Spleen (tissue), 11 donors: ENCODE measurements at regions not wholly inside any gene's neighbourhood (a gene's known extent, or its start where the extent isn't known, plus 50 kb on each side); places are given as distances from the start of the nearest gene placed in this dataset.

Source experiments
- DNase-seq: peaks from one replicate; pipeline ENCODE4 v3.0.0-alpha.2; 2020
- H3K27ac ChIP-seq, 8 donors: fragments of 200-600 bp; sonication (generic) in 7 of 8; 1 replicate in 4 of 8; 2 replicates in 4 of 8; pipeline versions ENCODE4 v1.5.0 to v1.8.0; 2016 to 2021; ENCODE audit warnings: inconsistent platforms in 4 of 8, mild to moderate bottlenecking in 4 of 8, moderate library complexity in 1 of 8
- H3K27me3 ChIP-seq, 7 donors: fragments of 200-600 bp; sonication (generic) in 6 of 7; replicated peaks in 1 of 7; 1 replicate in 4 of 7; 2 replicates in 3 of 7; pipeline versions ENCODE4 v1.5.0 to v1.8.0; 2016 to 2021; ENCODE audit warnings: inconsistent platforms in 3 of 7, mild to moderate bottlenecking in 1 of 7
- H3K36me3 ChIP-seq, 6 donors: fragments of 200-600 bp; sonication (generic) in 5 of 6; 1 replicate in 4 of 6; 2 replicates in 2 of 6; pipeline versions ENCODE4 v1.5.0 to v1.8.0; 2016 to 2021; ENCODE audit warnings: inconsistent platforms in 2 of 6
- H3K4me1 ChIP-seq, 6 donors: fragments of 200-600 bp; sonication (generic) in 5 of 6; 1 replicate in 3 of 6; 2 replicates in 3 of 6; pipeline versions ENCODE4 v1.5.0 to v1.8.0; 2016 to 2021; ENCODE audit warnings: inconsistent platforms in 3 of 6
- H3K4me3 ChIP-seq, 8 donors: fragments of 200-600 bp; sonication (generic) in 7 of 8; 1 replicate in 4 of 8; 2 replicates in 4 of 8; pipeline versions ENCODE4 v1.5.0 to v1.8.0; 2016 to 2021; ENCODE audit warnings: inconsistent platforms in 4 of 8, mild to moderate bottlenecking in 4 of 8, moderate library complexity in 2 of 8
- H3K9me3 ChIP-seq, 8 donors: fragments of 200-600 bp; sonication (generic) in 7 of 8; 1 replicate in 4 of 8; 2 replicates in 4 of 8; pipeline versions ENCODE4 v1.5.0 to v1.8.0; 2016 to 2021; ENCODE audit warnings: inconsistent platforms in 4 of 8
- POLR2A ChIP-seq, 3 donors: fragments of 450-650 bp; IDR thresholded peaks; one replicate each; pipeline ENCODE4 v1.5.1; 2017; ENCODE audit warnings: antibody characterized with exemption in 3 of 3, mild to moderate bottlenecking in 1 of 3
- POLR2AphosphoS5 ChIP-seq, 3 donors: sonication (generic); formaldehyde crosslinking; IDR thresholded peaks; one replicate each; pipeline ENCODE4 v1.5.1; 2017; ENCODE audit warnings: antibody characterized with exemption in 3 of 3
- WGBS, 5 donors: extraction: QIAGEN DNeasy Blood & Tissue Kit in 3 of 5; methylation state at CpG; one replicate each; pipeline versions ENCODE4 v1.1.5 to v1.1.7; 2013 to 2018; 5-methylcytosine and 5-hydroxymethylcytosine counted together
- intact Hi-C: fragments of 100-400 bp; cut with DNase I; formaldehyde crosslinking; loops from one replicate; pipeline ENCODE4 v1.15.0; 2023; ENCODE audit warnings: low total_unique reads
- TF ChIP-seq, protein P1 (sequence below), 11 experiments: fragments of 200-600 bp in 7 of 11; fragments of 450-650 bp in 4 of 11; sonication (generic) in 4 of 11; IDR thresholded peaks in 8 of 11; conservative IDR thresholded peaks in 3 of 11; 1 replicate in 7 of 11; 2 replicates in 4 of 11; pipeline versions ENCODE4 v1.4.0 to v1.8.0; 2016 to 2021; ENCODE audit warnings: antibody characterized with exemption in 11 of 11, inconsistent platforms in 4 of 11, mild to moderate bottlenecking in 1 of 11
- donor health status: healthy with polysubstance abuse.
- donor health status: DM: no; HTN: no; CAD: no; lungs with moderate emphysema.
- donor health status: DM: no; HTN: no; CAD: no.
- donor health status: Bipolar disorder and iron deficiency.
- donor health status: healthy.
- donor health status: DM: no; HTN: no; CAD: no.
- donor health status: DM: yes; HTN: yes; CAD: no.

- intact Hi-C loops, result no loop called here
- 75 to 86% (median 78%) methylated on average over 4 of the region's 4 CpGs for WGBS, 5 donors
Measured at GRCh38 chr4:164481306-164482091, 272.4 kb upstream of the SMIM31 start.

DNA sequence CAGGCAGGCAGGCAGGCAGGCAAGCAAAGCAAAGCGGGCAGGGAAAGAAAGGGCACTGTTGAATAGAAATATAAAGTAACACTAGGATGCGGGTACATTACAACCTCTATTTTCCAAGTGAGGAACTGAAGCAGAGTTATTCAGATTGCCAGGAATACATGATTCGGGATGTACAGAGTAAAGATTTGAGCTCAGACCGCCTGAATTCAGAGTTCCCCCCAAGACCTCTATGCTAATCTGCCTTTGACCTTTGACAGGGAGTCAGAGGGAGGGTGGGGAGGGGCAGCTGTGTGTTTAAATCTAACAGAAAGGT is 271.9 kb upstream of the SMIM31 start:
- TF ChIP-seq POLR2AphosphoS5 (IDR thresholded peaks at IDR 0.05) (no peak), POLR2A (IDR thresholded peaks at IDR 0.05) (no peak)
- TF ChIP-seq, protein P1, sequence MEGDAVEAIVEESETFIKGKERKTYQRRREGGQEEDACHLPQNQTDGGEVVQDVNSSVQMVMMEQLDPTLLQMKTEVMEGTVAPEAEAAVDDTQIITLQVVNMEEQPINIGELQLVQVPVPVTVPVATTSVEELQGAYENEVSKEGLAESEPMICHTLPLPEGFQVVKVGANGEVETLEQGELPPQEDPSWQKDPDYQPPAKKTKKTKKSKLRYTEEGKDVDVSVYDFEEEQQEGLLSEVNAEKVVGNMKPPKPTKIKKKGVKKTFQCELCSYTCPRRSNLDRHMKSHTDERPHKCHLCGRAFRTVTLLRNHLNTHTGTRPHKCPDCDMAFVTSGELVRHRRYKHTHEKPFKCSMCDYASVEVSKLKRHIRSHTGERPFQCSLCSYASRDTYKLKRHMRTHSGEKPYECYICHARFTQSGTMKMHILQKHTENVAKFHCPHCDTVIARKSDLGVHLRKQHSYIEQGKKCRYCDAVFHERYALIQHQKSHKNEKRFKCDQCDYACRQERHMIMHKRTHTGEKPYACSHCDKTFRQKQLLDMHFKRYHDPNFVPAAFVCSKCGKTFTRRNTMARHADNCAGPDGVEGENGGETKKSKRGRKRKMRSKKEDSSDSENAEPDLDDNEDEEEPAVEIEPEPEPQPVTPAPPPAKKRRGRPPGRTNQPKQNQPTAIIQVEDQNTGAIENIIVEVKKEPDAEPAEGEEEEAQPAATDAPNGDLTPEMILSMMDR (IDR thresholded peaks at IDR 0.05 in 8 of 11, conservative IDR thresholded peaks at IDR 0.05 in 3 of 11), result no peak
- no peak for DNase-seq
- Histone ChIP-seq H3K27me3 (no peaks in the 10 kb centered on the region), H3K4me3 (no peak overlapping the region), H3K9me3 (peaks cover 0 to 12% (median 1%) of the 10 kb centered on the region in 8 donors), H3K4me1 (no peaks in the 10 kb centered on the region), H3K27ac (no peak overlapping the region), H3K36me3 (no peaks in the 10 kb centered on the region)
- intact Hi-C loops, result no loop called here
- WGBS, 5 donors, result 61 to 76% (median 70%) methylated on average over 4 of the region's 4 CpGs

More at GRCh38 chr4:164481306-164482091, 272.4 kb upstream of the SMIM31 start:
- no peaks in the 10 kb centered on the region for H3K27me3 ChIP-seq
- DNase-seq, result no peak
- no peaks in the 10 kb centered on the region for H3K4me1 ChIP-seq
- no peaks in the 10 kb centered on the region for H3K36me3 ChIP-seq
- H3K27ac ChIP-seq, result no peak overlapping the region
- peaks cover 0 to 17% (median 0%) of the 10 kb centered on the region in 8 donors for H3K9me3 ChIP-seq
- no peak overlapping the region for H3K4me3 ChIP-seq
- no peak for TF ChIP-seq POLR2A (IDR thresholded peaks at IDR 0.05)
- TF ChIP-seq, protein P1 (IDR thresholded peaks at IDR 0.05 in 8 of 11, conservative IDR thresholded peaks at IDR 0.05 in 3 of 11), result no peak
- TF ChIP-seq POLR2AphosphoS5 (IDR thresholded peaks at IDR 0.05), result no peak

DNA sequence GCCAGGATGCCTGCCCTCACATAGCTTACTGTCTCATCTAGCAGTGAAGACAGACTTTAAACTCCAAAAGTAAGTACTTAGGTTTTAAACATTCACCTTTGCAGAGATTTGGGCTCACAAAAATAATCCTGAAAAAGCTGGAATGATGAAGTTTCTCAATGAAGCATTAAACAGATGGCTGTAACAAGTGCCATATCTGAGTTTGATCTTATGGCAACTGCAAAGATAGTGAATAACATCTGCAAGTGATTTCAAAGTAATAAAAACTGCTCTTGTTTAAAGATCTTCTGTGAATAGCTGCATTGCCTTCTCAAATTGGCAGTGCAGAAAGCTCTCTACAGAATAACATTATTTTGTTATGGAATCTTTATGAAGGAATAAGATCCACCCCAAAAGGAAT is 271.2 kb upstream of the SMIM31 start:
- intact Hi-C loops, result no loop called here
- Histone ChIP-seq H3K27ac (no peak overlapping the region), H3K27me3 (no peaks in the 10 kb centered on the region), H3K36me3 (no peaks in the 10 kb centered on the region), H3K4me3 (no peak overlapping the region), H3K9me3 (peaks cover 0 to 6% (median 2%) of the 10 kb centered on the region in 8 donors), H3K4me1 (no peaks in the 10 kb centered on the region)
- TF ChIP-seq POLR2A (IDR thresholded peaks at IDR 0.05) (no peak), POLR2AphosphoS5 (IDR thresholded peaks at IDR 0.05) (no peak)
- TF ChIP-seq, protein P1 (IDR thresholded peaks at IDR 0.05 in 8 of 11, conservative IDR thresholded peaks at IDR 0.05 in 3 of 11), result no peak
- DNase-seq, result no peak

DNA sequence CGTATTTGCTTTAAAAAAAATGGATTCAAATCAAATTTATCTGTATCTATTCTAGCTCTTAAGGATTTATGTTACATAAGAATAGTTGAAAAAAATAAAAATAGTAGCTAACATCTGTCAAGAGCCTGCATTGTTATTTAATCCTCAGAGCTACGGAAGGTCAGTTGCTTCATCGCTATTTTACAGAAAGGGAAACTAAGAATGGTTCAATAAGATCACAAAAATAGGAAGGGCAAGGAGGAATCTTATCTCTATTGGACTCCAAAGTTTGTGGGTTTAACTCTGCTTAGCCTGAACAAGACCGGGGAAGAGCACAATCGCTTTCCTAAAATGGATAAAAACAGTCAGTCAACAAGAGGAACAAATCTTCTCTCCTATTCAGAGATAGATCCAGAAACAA is 270.2 kb upstream of the SMIM31 start:
- Histone ChIP-seq H3K4me3 (no peak overlapping the region), H3K27me3 (no peaks in the 10 kb centered on the region), H3K36me3 (no peaks in the 10 kb centered on the region), H3K9me3 (peaks cover 0 to 6% (median 2%) of the 10 kb centered on the region in 8 donors), H3K27ac (no peak overlapping the region), H3K4me1 (no peaks in the 10 kb centered on the region)
- no peak for DNase-seq
- WGBS, 5 donors, result 79 to 93% (median 82%) methylated on average over 5 of the region's 5 CpGs
- TF ChIP-seq POLR2AphosphoS5 (IDR thresholded peaks at IDR 0.05), result no peak
- intact Hi-C loops, result no loop called here
